ENCODE measurements at regions not wholly inside any gene's neighbourhood (a gene's known extent, or its start where the extent isn't known, plus 50 kb on each side); places are given as distances from the start of the nearest gene placed in this dataset.

GRCh38 chr5:10828241-10828640 lies 67.2 kb upstream of the DAP start:
- intact Hi-C loops (cut with DNase I), result no loop called here
- Histone ChIP-seq H3K27me3 (no peaks in the 10 kb centered on the region), H3K36me3 (no peaks in the 10 kb centered on the region), H3K4me1 (no peaks in the 10 kb centered on the region), H3K4me3 (no peak overlapping the region), H3K27ac (no peak overlapping the region), H3K9ac (ENCODE audit: low read depth in 2 of 2, low read length in 2 of 2) (no peak overlapping the region), H3K9me3 (no peaks in the 10 kb centered on the region)
- TF ChIP-seq, protein P1, sequence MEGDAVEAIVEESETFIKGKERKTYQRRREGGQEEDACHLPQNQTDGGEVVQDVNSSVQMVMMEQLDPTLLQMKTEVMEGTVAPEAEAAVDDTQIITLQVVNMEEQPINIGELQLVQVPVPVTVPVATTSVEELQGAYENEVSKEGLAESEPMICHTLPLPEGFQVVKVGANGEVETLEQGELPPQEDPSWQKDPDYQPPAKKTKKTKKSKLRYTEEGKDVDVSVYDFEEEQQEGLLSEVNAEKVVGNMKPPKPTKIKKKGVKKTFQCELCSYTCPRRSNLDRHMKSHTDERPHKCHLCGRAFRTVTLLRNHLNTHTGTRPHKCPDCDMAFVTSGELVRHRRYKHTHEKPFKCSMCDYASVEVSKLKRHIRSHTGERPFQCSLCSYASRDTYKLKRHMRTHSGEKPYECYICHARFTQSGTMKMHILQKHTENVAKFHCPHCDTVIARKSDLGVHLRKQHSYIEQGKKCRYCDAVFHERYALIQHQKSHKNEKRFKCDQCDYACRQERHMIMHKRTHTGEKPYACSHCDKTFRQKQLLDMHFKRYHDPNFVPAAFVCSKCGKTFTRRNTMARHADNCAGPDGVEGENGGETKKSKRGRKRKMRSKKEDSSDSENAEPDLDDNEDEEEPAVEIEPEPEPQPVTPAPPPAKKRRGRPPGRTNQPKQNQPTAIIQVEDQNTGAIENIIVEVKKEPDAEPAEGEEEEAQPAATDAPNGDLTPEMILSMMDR (IDR thresholded peaks at IDR 0.05), result no peak
- no peak for DNase-seq

DNA sequence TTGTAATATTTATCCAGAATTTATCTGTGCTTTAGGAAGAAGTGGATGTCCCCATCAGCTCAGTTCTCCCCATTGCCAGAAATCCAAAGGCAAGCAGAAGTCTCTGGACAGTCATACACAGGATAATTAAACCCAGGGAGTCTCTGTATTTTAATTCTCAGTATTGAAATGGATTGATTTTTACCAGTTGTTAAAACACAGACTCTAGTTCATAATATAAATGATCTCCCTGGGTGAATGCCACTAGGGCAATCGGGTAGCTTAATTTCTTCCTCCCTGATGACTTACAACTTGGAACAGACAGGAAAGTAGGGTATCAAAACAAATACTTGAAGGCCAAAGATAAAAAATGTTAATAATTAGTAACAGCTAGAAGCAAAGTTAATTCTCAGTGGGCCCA lies 66.5 kb upstream of the DAP start:
- Histone ChIP-seq H3K9me3 (no peaks in the 10 kb centered on the region), H3K4me1 (no peaks in the 10 kb centered on the region), H3K27me3 (no peaks in the 10 kb centered on the region), H3K36me3 (no peaks in the 10 kb centered on the region), H3K9ac (ENCODE audit: low read depth in 2 of 2, low read length in 2 of 2) (no peak overlapping the region), H3K27ac (no peak overlapping the region), H3K4me3 (no peak overlapping the region)
- DNase-seq, result no peak
- intact Hi-C loops (cut with DNase I), result no loop called here
- TF ChIP-seq, protein P1 (IDR thresholded peaks at IDR 0.05), result no peak

GRCh38 chr5:10826971-10827370 lies 65.9 kb upstream of the DAP start:
- Histone ChIP-seq H3K36me3 (no peaks in the 10 kb centered on the region), H3K9me3 (no peaks in the 10 kb centered on the region), H3K27me3 (no peaks in the 10 kb centered on the region), H3K4me1 (no peaks in the 10 kb centered on the region), H3K27ac (no peak overlapping the region), H3K9ac (ENCODE audit: low read depth in 2 of 2, low read length in 2 of 2) (no peak overlapping the region), H3K4me3 (no peak overlapping the region)
- intact Hi-C loops (cut with DNase I), result no loop called here
- DNase-seq, result no peak
- TF ChIP-seq, protein P1 (IDR thresholded peaks at IDR 0.05), result no peak

GRCh38 chr5:10825897-10826644 lies 65.0 kb upstream of the DAP start:
- H3K27ac ChIP-seq, result no peak overlapping the region

DNA sequence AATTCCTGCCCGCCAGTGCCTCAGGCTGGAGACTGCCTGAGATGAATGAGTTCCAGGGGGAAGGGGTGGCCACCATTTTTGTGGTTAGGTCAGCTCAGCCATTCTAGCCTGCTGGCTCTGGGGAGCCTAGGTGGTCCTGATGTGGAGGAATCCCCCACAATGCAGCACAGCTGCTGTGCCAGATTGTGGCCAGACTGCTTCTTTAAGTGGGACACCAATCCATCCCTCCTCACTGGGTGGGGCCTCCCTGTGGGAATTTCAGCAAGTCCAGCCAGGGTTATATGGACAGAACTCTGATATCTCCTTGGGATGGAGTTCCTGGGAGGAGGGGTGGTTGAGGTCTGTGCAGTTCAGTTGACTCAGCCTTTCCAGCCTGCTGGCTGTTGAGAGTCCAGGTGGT lies 51.2 kb upstream of the DAP start:
- no peak for DNase-seq
- Histone ChIP-seq H3K27me3 (no peaks in the 10 kb centered on the region), H3K9me3 (no peaks in the 10 kb centered on the region), H3K4me1 (no peaks in the 10 kb centered on the region), H3K9ac (ENCODE audit: low read depth in 2 of 2, low read length in 2 of 2) (no peak overlapping the region), H3K36me3 (no peaks in the 10 kb centered on the region), H3K27ac (no peak overlapping the region), H3K4me3 (no peak overlapping the region)
- intact Hi-C loops (cut with DNase I), result no loop called here
- TF ChIP-seq, protein P1 (IDR thresholded peaks at IDR 0.05), result no peak

More at GRCh38 chr5:10825897-10826644, 65.0 kb upstream of the DAP start:
- H3K9me3 ChIP-seq, result no peaks in the 10 kb centered on the region
- TF ChIP-seq, protein P1 (IDR thresholded peaks at IDR 0.05), result no peak
- no peak overlapping the region for H3K4me3 ChIP-seq
- intact Hi-C loops (cut with DNase I), result no loop called here
- no peaks in the 10 kb centered on the region for H3K4me1 ChIP-seq
- no peak for DNase-seq
- H3K27me3 ChIP-seq, result no peaks in the 10 kb centered on the region
- H3K9ac ChIP-seq (ENCODE audit: low read depth in 2 of 2, low read length in 2 of 2), result no peak overlapping the region
- no peaks in the 10 kb centered on the region for H3K36me3 ChIP-seq
